Caco-2 (cell line): ENCODE measurements at regions not wholly inside any gene's neighbourhood (a gene's known extent, or its start where the extent isn't known, plus 50 kb on each side); places are given as distances from the start of the nearest gene placed in this dataset.

ENCODE experiments used
- BruUV-seq: library from RNA; stranded (reverse); fragments of 400-500 nt; replicated peaks from 2 replicates; lab custom pipeline; 2021; lab: Mats Ljungman, UMichigan
- CTCF ChIA-PET: fragments of 300-600 bp; sonication (Branson Sonifier 250); formaldehyde crosslinking; loops from one replicate; lab custom pipeline; 2022; ENCODE audit warnings: antibody characterized with exemption; lab: Charles Lee
- POLR2A ChIA-PET: fragments of 300-600 bp; sonication (Branson Sonifier 250); formaldehyde crosslinking; loops from one replicate; lab custom pipeline; 2022; ENCODE audit warnings: antibody characterized with exemption; lab: Charles Lee
- DNase-seq, 2 experiments: peaks; one replicate each; pipeline versions ENCODE4 v3.0.0 to v3.0.0-alpha.2; 2020 to 2022
- H3K27me3 ChIP-seq: replicated peaks from 2 replicates; pipeline ENCODE4 v1.6.0; 2011; ENCODE audit warnings: low read length; ENCODE audit not compliant: control insufficient read depth, insufficient read depth
- H3K36me3 ChIP-seq: 2 replicates; pipeline ENCODE4 v1.5.1; 2011; ENCODE audit warnings: low read length; ENCODE audit not compliant: control insufficient read depth, insufficient read depth
- H3K4me1 ChIP-seq: fragments of 250-450 bp; sonication (Bioruptor Pico); 2 replicates; pipeline ENCODE4 v1.5.1; 2020; ENCODE audit warnings: mild to moderate bottlenecking
- H3K4me3 ChIP-seq: 2 replicates; pipeline ENCODE4 v1.5.1; 2011; ENCODE audit warnings: low read depth, mild to moderate bottlenecking, control low read depth, low read length
- H3K9me3 ChIP-seq: fragments of 250-450 bp; sonication (Bioruptor Pico); 2 replicates; pipeline ENCODE4 v1.5.1; 2020; ENCODE audit warnings: mild to moderate bottlenecking, moderate library complexity
- H3K27ac Mint-ChIP-seq: one replicate; pipeline ENCODE4 v1.8.0; 2022; ENCODE audit warnings: mixed read lengths; ENCODE audit not compliant: unreplicated experiment
- H3K27me3 Mint-ChIP-seq: one replicate; pipeline ENCODE4 v1.8.0; 2022; ENCODE audit warnings: mixed read lengths; ENCODE audit not compliant: insufficient read depth, unreplicated experiment
- H3K36me3 Mint-ChIP-seq: one replicate; pipeline ENCODE4 v1.8.0; 2022; ENCODE audit warnings: mild to moderate bottlenecking, mixed read lengths; ENCODE audit not compliant: insufficient read depth, unreplicated experiment
- H3K4me1 Mint-ChIP-seq: one replicate; pipeline ENCODE4 v1.8.0; 2022; ENCODE audit warnings: low read depth, mixed read lengths; ENCODE audit not compliant: unreplicated experiment
- H3K4me3 Mint-ChIP-seq: one replicate; pipeline ENCODE4 v1.8.0; 2022; ENCODE audit warnings: mild to moderate bottlenecking, moderate library complexity, mixed read lengths; ENCODE audit not compliant: unreplicated experiment
- H3K9me3 Mint-ChIP-seq: one replicate; pipeline ENCODE4 v1.8.0; 2022; ENCODE audit warnings: mixed read lengths; ENCODE audit not compliant: unreplicated experiment
- CTCF ChIP-seq, 2 experiments: fragments of 200-600 bp in 1 of 2; IDR thresholded peaks; 1 replicate in 1 of 2; 2 replicates in 1 of 2; pipeline versions ENCODE4 v1.5.1 to v1.8.0; 2011 to 2022; ENCODE audit warnings: antibody characterized with exemption in 1 of 2, control low read depth in 1 of 2, inconsistent platforms in 1 of 2, low read depth in 1 of 2, low read length in 1 of 2, mild to moderate bottlenecking in 1 of 2, moderate library complexity in 1 of 2; ENCODE audit not compliant: insufficient read depth in 1 of 2, severe bottlenecking in 1 of 2, unreplicated experiment in 1 of 2
- intact Hi-C: fragments of 100-400 bp; cut with micrococcal nuclease; formaldehyde crosslinking; loops from one replicate; pipeline ENCODE4 v1.10.0; 2022; ENCODE audit not compliant: unreplicated experiment

DNA sequence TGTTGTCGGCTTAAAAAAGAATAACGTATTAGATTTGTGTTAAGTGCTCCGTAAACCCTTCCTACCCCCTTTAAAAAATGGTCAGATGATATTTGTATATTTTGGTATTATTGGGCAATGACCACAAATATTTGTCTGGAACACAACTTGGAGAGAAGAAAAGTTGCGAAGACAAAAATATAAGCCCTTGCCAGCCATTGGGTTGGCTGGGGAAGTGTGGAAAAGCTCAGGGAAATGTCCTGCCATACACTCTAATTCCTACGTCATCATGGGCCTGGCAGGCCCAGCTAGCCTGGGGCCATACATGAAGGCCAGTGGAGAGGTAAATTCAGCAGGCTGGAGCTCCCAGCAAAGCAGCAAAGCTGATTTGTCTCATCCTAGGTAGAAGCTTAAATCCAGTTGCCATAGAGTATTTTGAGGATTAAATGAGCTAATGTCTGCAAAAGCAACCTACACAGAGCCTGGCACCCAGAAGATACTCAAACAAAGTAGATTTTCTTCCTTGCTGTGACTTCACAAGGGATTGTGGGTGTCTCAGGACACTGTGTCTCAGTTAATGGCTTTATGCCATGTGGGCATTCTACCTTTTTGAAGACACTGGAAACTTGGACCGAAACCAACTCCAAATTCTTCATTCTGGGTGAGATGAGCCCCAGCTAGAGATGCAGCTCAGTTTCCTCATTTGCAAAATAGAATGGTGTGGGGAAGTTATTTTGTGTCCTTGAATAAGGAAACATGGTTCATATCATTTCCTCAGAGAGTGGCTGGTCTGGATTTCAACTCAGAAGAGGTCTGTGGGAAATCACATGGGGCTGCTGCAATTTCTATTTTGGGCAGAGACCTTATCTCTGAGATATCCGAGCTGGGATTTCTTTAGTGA is 87.9 kb upstream of the MAP4K3 start:
- H3K27me3 ChIP-seq = no peaks in the 10 kb centered on the region
- H3K9me3 ChIP-seq = peaks cover 19% of the 10 kb centered on the region
- H3K36me3 ChIP-seq = no peaks in the 10 kb centered on the region
- DNase-seq = no peak
- Mint-ChIP-seq H3K36me3 (no peaks in the 10 kb centered on the region), H3K27ac (no peak overlapping the region), H3K4me3 (no peak overlapping the region), H3K27me3 (no peaks in the 10 kb centered on the region), H3K9me3 (peaks cover 12% of the 10 kb centered on the region), H3K4me1 (peaks cover 7% of the 10 kb centered on the region)
- ChIA-PET POLR2A (no interaction called here), CTCF (interaction anchor here (0.6 kb wide), 1 partner anchor 164 kb away, joined by 3 read pairs; no protein-coding TSS in a partner anchor)
- H3K4me3 ChIP-seq = no peak overlapping the region
- no peak for TF ChIP-seq CTCF (IDR thresholded peaks at IDR 0.05; ENCODE audit: insufficient read depth in 1 of 2, low read depth in 1 of 2, low read length in 1 of 2, severe bottlenecking in 1 of 2, unreplicated experiment in 1 of 2)
- BruUV-seq = no TSS peak
- intact Hi-C loops = no loop called here
- no peaks in the 10 kb centered on the region for H3K4me1 ChIP-seq

GRCh38 chr2:39525636-39526412 is 88.7 kb upstream of the MAP4K3 start:
- H3K27ac Mint-ChIP-seq = no peak overlapping the region
- CTCF ChIA-PET = no interaction called here
- Histone ChIP-seq H3K9me3 (peaks cover 14% of the 10 kb centered on the region), H3K4me1 (no peaks in the 10 kb centered on the region), H3K4me3 (no peak overlapping the region), H3K36me3 (no peaks in the 10 kb centered on the region), H3K27me3 (no peaks in the 10 kb centered on the region)
- POLR2A ChIA-PET = no interaction called here
- BruUV-seq = no TSS peak
- no peak for DNase-seq
- intact Hi-C loops = no loop called here
- H3K27me3 Mint-ChIP-seq = no peaks in the 10 kb centered on the region
- H3K4me3 Mint-ChIP-seq = no peak overlapping the region
- peaks cover 7% of the 10 kb centered on the region for H3K4me1 Mint-ChIP-seq
- no peaks in the 10 kb centered on the region for H3K36me3 Mint-ChIP-seq
- peaks cover 12% of the 10 kb centered on the region for H3K9me3 Mint-ChIP-seq
- no peak for TF ChIP-seq CTCF (IDR thresholded peaks at IDR 0.05; ENCODE audit: insufficient read depth in 1 of 2, low read depth in 1 of 2, low read length in 1 of 2, severe bottlenecking in 1 of 2, unreplicated experiment in 1 of 2)

DNA sequence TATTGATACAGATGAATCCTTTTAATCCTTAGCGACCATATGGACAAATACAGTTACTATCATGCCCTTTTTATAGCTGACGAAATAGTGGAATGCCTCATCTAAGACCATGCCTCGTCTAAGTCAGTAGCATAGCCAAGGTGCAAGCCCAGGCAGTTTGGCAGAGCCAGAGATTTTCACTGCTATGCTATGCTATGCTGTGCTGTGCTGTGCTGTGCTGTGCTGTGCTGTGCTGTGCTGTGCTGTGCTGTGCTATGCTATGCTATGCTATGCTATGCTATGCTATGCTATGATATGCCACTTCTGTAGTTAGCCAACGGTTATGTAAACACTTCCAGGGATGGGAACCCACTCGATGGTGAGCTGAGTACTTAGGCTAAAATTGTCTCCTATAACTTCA is 91.6 kb upstream of the MAP4K3 start:
- Histone ChIP-seq H3K27me3 (no peaks in the 10 kb centered on the region), H3K36me3 (no peaks in the 10 kb centered on the region), H3K9me3 (no peaks in the 10 kb centered on the region), H3K4me1 (no peaks in the 10 kb centered on the region), H3K4me3 (no peak overlapping the region)
- POLR2A ChIA-PET = no interaction called here
- no peak for TF ChIP-seq CTCF (IDR thresholded peaks at IDR 0.05; ENCODE audit: insufficient read depth in 1 of 2, low read depth in 1 of 2, low read length in 1 of 2, severe bottlenecking in 1 of 2, unreplicated experiment in 1 of 2)
- no peak for DNase-seq
- CTCF ChIA-PET = no interaction called here
- Mint-ChIP-seq H3K27me3 (no peaks in the 10 kb centered on the region), H3K36me3 (no peaks in the 10 kb centered on the region), H3K27ac (no peak overlapping the region), H3K4me1 (peaks cover 7% of the 10 kb centered on the region), H3K9me3 (no peaks in the 10 kb centered on the region), H3K4me3 (no peak overlapping the region)
- BruUV-seq = no TSS peak
- intact Hi-C loops = no loop called here
